ENCODE measurements at regions not wholly inside any gene's neighbourhood (a gene's known extent, or its start where the extent isn't known, plus 50 kb on each side); places are given as distances from the start of the nearest gene placed in this dataset.

GRCh38 chr14:75370416-75371205 lies 57.2 kb upstream of the JDP2 start:
- no peak for DNase-seq (ENCODE audit: low read depth in 1 of 2, low spot score in 1 of 2)

GRCh38 chr14:75371297-75371696 lies 56.5 kb upstream of the JDP2 start:
- DNase-seq (ENCODE audit: low read depth in 1 of 2, low spot score in 1 of 2): no peak

- no peak for DNase-seq (ENCODE audit: low read depth in 1 of 2, low spot score in 1 of 2)
These were observed 55.6 kb upstream of the JDP2 start for GRCh38 chr14:75372260-75372659.

GRCh38 chr14:75373133-75373532 lies 54.7 kb upstream of the JDP2 start:
- DNase-seq (ENCODE audit: low read depth in 1 of 2, low spot score in 1 of 2): no peak

GRCh38 chr14:75373616-75374015 lies 54.2 kb upstream of the JDP2 start:
- DNase-seq (ENCODE audit: low read depth in 1 of 2, low spot score in 1 of 2): no peak

GRCh38 chr14:75374911-75375310 lies 52.9 kb upstream of the JDP2 start:
- no peak for DNase-seq (ENCODE audit: low read depth in 1 of 2, low spot score in 1 of 2)

GRCh38 chr14:75375983-75376382 lies 51.8 kb upstream of the JDP2 start:
- DNase-seq (ENCODE audit: low read depth in 1 of 2, low spot score in 1 of 2): no peak
